ENCODE measurements at regions not wholly inside any gene's neighbourhood (a gene's known extent, or its start where the extent isn't known, plus 50 kb on each side); places are given as distances from the start of the nearest gene placed in this dataset.

DNA sequence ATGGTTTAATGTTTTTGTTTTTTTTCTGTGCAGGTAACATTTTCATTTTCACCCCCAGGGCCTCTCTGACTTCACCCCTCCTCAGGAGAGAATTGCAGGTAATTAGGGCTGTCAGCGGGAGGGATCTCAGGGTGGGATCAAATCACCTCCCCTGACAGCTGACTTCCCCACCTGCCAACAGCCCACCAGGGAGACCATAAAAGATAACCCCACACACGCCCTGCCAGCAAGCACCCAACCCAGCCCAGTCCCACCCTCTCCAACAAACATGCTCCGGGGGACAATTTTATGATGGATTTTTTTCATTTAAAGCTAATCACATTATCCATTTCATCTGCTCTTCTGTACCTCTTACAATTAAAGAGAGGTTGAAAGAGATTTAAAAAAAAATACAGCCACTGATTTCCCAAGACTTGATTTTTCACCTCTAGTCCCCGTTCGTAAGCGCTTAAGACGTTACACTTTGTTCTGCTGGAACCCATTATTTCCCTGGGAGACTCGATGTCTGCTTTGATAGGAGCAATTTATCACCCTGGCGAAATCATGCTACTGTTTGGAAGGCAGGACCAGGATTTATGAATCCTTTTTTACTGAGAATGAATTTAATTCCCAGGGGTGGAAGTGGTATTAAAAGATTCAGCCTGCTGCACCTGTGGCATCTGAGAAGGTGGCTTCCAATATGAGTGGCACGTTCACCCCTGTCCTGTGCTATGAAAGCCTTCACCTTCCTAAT, 232.9 kb upstream of the ID2 start:
- TF ChIP-seq POLR2A (IDR thresholded peaks at IDR 0.05; ENCODE audit: low read depth, low read length) (no peak), PAX5 (IDR thresholded peaks at IDR 0.05; ENCODE audit: insufficient read depth, low read length, severe bottlenecking) (no peak), SPI1 (IDR thresholded peaks at IDR 0.05; ENCODE audit: low read depth, low read length) (no peak), POU2F2 (IDR thresholded peaks at IDR 0.05; ENCODE audit: low read depth, low read length) (no peak), TAF1 (IDR thresholded peaks at IDR 0.05; ENCODE audit: low read depth, low read length) (no peak), POLR2AphosphoS5 (IDR thresholded peaks at IDR 0.05; ENCODE audit: low read depth, low read length) (no peak)
- no peak for DNase-seq (ENCODE audit: insufficient read length, low spot score)
- no peak for FAIRE-seq

DNA sequence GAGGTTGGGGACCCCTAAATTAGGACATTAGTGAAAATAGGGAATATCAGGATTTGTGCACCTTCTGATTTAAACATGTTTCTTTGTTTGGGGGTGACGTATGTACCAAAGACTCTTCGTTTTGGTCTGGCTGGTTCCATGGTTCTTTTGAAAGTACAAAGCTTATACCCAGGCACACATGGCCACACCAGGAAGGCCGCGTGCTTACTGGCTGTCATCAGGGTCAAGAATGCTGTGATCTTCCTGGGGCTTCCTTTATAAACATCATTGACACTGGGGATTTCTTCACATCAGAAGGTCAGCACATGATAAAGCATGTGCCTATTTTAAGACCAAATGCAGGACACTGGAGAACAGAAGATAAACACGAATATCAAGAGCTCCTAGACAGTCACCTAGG, 230.6 kb upstream of the ID2 start:
- DNase-seq (ENCODE audit: insufficient read length, low spot score) = no peak
- TF ChIP-seq SPI1 (IDR thresholded peaks at IDR 0.05; ENCODE audit: low read depth, low read length) (no peak), POLR2A (IDR thresholded peaks at IDR 0.05; ENCODE audit: low read depth, low read length) (no peak), PAX5 (IDR thresholded peaks at IDR 0.05; ENCODE audit: insufficient read depth, low read length, severe bottlenecking) (no peak), TAF1 (IDR thresholded peaks at IDR 0.05; ENCODE audit: low read depth, low read length) (no peak), POU2F2 (IDR thresholded peaks at IDR 0.05; ENCODE audit: low read depth, low read length) (no peak), POLR2AphosphoS5 (IDR thresholded peaks at IDR 0.05; ENCODE audit: low read depth, low read length) (no peak)
- no peak for FAIRE-seq

GRCh38 chr2:8452296-8452695, 229.6 kb upstream of the ID2 start:
- no peak for DNase-seq (ENCODE audit: insufficient read length, low spot score)
- TF ChIP-seq PAX5 (IDR thresholded peaks at IDR 0.05; ENCODE audit: insufficient read depth, low read length, severe bottlenecking) (no peak), SPI1 (IDR thresholded peaks at IDR 0.05; ENCODE audit: low read depth, low read length) (no peak), POLR2A (IDR thresholded peaks at IDR 0.05; ENCODE audit: low read depth, low read length) (no peak), TAF1 (IDR thresholded peaks at IDR 0.05; ENCODE audit: low read depth, low read length) (no peak), POU2F2 (IDR thresholded peaks at IDR 0.05; ENCODE audit: low read depth, low read length) (no peak), POLR2AphosphoS5 (IDR thresholded peaks at IDR 0.05; ENCODE audit: low read depth, low read length) (no peak)
- no peak for FAIRE-seq

DNA sequence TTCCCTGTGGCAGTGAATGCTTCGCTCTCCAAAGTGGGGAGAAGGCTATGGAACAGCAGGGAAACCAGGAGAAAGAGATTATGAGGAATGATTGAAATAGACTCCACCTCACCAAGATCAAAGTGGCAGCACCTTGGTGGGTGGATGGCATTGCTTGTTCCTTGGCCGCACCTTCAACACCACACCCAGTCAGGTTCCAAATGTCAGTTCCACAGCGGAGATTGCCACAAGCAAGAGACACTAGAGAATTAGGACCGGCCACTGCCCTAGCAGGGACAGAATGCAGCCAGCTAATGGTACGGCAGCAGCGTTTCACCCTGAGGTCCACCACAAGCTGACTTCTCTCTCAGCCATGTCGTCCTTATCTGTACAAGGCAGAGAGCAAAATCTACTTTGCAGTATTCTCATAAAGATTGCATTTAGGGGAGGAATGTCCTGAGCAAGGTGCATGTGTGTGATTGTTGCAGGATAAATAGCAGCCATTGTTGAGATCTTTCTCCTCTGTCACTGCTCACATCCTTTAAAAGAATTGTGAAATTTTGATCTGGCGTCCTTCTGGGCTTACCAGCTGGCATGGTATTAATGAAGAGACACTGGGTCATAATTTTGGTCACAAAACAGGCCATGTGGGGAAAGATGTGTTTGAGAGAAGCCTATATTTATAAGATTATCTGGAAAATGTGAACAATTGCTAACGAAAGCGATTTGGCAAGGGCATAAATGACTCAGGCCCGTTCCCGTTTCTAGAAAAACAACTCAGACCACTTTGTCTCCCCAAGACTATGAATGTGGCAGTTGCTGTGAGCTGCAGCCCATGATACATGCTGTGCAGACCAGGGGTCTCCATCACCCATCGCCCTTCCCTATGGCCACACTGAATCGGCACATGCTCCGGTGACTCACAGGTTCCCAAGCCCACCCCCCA, 228.6 kb upstream of the ID2 start:
- no peak for DNase-seq (ENCODE audit: insufficient read length, low spot score)
- TF ChIP-seq SPI1 (IDR thresholded peaks at IDR 0.05; ENCODE audit: low read depth, low read length) (no peak), POLR2A (IDR thresholded peaks at IDR 0.05; ENCODE audit: low read depth, low read length) (no peak), POU2F2 (IDR thresholded peaks at IDR 0.05; ENCODE audit: low read depth, low read length) (no peak), POLR2AphosphoS5 (IDR thresholded peaks at IDR 0.05; ENCODE audit: low read depth, low read length) (no peak), TAF1 (IDR thresholded peaks at IDR 0.05; ENCODE audit: low read depth, low read length) (no peak), PAX5 (IDR thresholded peaks at IDR 0.05; ENCODE audit: insufficient read depth, low read length, severe bottlenecking) (no peak)
- FAIRE-seq = no peak

- no peak for TF ChIP-seq POLR2A (IDR thresholded peaks at IDR 0.05; ENCODE audit: low read depth, low read length)
- no peak for TF ChIP-seq SPI1 (IDR thresholded peaks at IDR 0.05; ENCODE audit: low read depth, low read length)
- no peak for TF ChIP-seq TAF1 (IDR thresholded peaks at IDR 0.05; ENCODE audit: low read depth, low read length)
- TF ChIP-seq POLR2AphosphoS5 (IDR thresholded peaks at IDR 0.05; ENCODE audit: low read depth, low read length) = no peak
- TF ChIP-seq PAX5 (IDR thresholded peaks at IDR 0.05; ENCODE audit: insufficient read depth, low read length, severe bottlenecking) = no peak
- TF ChIP-seq POU2F2 (IDR thresholded peaks at IDR 0.05; ENCODE audit: low read depth, low read length) = no peak
- FAIRE-seq (no peak), DNase-seq (ENCODE audit: insufficient read length, low spot score) (no peak)
These were observed 228.0 kb upstream of the ID2 start for GRCh38 chr2:8453904-8454302.

DNA sequence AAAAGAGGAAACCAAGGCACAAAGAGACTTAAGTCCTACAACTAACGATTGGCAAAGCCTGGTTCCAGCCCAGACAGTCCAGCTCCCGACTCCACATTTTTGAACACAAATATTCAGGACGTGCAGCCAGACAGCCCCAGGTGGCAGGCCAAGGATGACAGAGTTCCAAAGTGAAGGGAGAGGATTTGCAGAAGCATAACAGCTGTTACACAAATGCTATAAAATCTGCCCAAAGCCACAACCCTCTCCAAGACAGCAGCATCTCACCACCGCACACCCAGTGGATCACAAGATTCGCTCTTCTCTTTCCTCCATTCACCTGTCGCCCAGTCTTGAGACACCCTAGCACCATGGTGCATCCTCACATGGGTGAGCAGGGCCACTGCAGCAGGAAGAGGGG, 227.1 kb upstream of the ID2 start:
- DNase-seq (ENCODE audit: insufficient read length, low spot score) = no peak
- no peak for FAIRE-seq
- no peak for TF ChIP-seq PAX5 (IDR thresholded peaks at IDR 0.05; ENCODE audit: insufficient read depth, low read length, severe bottlenecking)
- TF ChIP-seq TAF1 (IDR thresholded peaks at IDR 0.05; ENCODE audit: low read depth, low read length) = no peak
- TF ChIP-seq SPI1 (IDR thresholded peaks at IDR 0.05; ENCODE audit: low read depth, low read length) = no peak
- TF ChIP-seq POU2F2 (IDR thresholded peaks at IDR 0.05; ENCODE audit: low read depth, low read length) = no peak
- TF ChIP-seq POLR2AphosphoS5 (IDR thresholded peaks at IDR 0.05; ENCODE audit: low read depth, low read length) = no peak
- TF ChIP-seq POLR2A (IDR thresholded peaks at IDR 0.05; ENCODE audit: low read depth, low read length) = no peak

GRCh38 chr2:8455236-8456150, 226.4 kb upstream of the ID2 start:
- DNase-seq (ENCODE audit: insufficient read length, low spot score) (no peak), FAIRE-seq (no peak)
- TF ChIP-seq TAF1 (IDR thresholded peaks at IDR 0.05; ENCODE audit: low read depth, low read length) (no peak), POLR2AphosphoS5 (IDR thresholded peaks at IDR 0.05; ENCODE audit: low read depth, low read length) (no peak), PAX5 (IDR thresholded peaks at IDR 0.05; ENCODE audit: insufficient read depth, low read length, severe bottlenecking) (no peak), SPI1 (IDR thresholded peaks at IDR 0.05; ENCODE audit: low read depth, low read length) (no peak), POLR2A (IDR thresholded peaks at IDR 0.05; ENCODE audit: low read depth, low read length) (no peak), POU2F2 (IDR thresholded peaks at IDR 0.05; ENCODE audit: low read depth, low read length) (no peak)

Measured in GM12891 (cell line).